ENCODE measurements at regions not wholly inside any gene's neighbourhood (a gene's known extent, or its start where the extent isn't known, plus 50 kb on each side); places are given as distances from the start of the nearest gene placed in this dataset.

DNA sequence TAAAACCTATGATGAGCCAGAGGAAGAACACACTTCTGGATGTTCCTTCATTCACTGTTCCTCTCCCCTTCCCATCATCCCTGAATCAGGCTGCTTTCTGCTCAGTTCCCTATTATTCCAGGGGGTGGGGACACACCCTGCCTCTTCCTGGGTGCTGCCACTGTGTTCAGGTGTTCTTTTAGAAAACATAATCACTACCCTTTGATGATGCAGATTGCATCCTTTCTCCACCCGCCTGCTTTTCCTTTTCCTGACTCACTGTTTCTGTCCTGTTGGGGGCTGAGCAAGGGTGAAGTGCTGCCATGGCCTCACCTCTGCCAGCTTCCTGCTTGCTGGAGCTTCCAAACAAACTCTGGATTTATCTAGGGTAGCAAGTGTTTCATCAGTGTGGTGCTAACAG, 331.9 kb upstream of the GRIA1 start:
- H4K20me1 ChIP-seq: no peaks in the 10 kb centered on the region
- no peak overlapping the region for H3K4me3 ChIP-seq
- no peaks in the 10 kb centered on the region for H3K9me3 ChIP-seq
- no peaks in the 10 kb centered on the region for H3K27me3 ChIP-seq
- H3K9ac ChIP-seq: no peak overlapping the region
- H3K4me2 ChIP-seq: no peak overlapping the region
- H3K27ac ChIP-seq: no peak overlapping the region
- TF ChIP-seq Cebpa-rat (IDR thresholded peaks at IDR 0.05): no peak
- H3K36me3 ChIP-seq: no peaks in the 10 kb centered on the region
- no peaks in the 10 kb centered on the region for H3K4me1 ChIP-seq

DNA sequence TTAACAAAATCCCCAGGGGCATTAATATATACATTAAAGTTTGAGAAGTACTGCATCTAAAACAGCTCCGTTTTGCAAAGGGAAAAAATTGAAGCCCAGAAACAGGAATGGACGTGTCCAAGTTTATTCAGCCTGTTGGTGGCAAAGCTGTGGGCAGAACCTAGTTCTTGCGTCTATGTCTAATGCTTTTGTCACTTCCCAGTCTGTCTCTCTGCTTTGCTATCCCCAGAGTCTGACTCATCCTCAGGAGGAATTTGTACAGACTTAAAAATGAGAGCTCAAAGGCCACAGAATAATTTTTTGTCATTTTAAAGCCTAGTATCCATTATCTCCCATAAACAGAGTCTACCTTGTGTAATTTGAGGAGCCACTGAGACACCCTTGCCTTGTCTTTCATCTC, 330.9 kb upstream of the GRIA1 start:
- Histone ChIP-seq H3K4me2 (no peak overlapping the region), H3K27ac (no peak overlapping the region), H3K9ac (no peak overlapping the region), H3K36me3 (no peaks in the 10 kb centered on the region), H3K4me3 (no peak overlapping the region), H4K20me1 (no peaks in the 10 kb centered on the region), H3K4me1 (no peaks in the 10 kb centered on the region), H3K9me3 (no peaks in the 10 kb centered on the region), H3K27me3 (no peaks in the 10 kb centered on the region)
- TF ChIP-seq Cebpa-rat (IDR thresholded peaks at IDR 0.05): no peak

DNA sequence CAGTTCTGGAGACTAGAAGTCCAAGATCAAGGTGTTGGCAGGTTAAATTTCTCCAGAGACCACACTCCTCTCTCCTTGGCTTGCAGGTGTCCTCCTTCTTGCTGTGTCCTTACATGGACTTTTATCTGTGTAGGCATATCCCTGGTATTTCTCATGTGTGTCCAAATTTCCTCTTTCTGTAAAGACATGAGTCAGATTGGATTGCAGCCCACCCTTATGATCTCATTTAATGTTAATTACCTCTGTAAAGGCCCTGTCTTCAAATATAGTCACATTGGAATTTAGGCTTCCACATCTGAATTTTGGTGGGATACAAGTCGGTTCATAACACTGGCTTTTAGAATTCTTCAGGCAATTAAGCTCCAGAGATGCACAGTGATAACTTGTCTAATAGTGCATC, 322.2 kb upstream of the GRIA1 start:
- no peaks in the 10 kb centered on the region for H3K27me3 ChIP-seq
- no peaks in the 10 kb centered on the region for H3K4me1 ChIP-seq
- no peak overlapping the region for H3K4me3 ChIP-seq
- TF ChIP-seq Cebpa-rat (IDR thresholded peaks at IDR 0.05): no peak
- no peak overlapping the region for H3K4me2 ChIP-seq
- H3K9ac ChIP-seq: no peak overlapping the region
- H4K20me1 ChIP-seq: no peaks in the 10 kb centered on the region
- H3K27ac ChIP-seq: no peak overlapping the region
- no peaks in the 10 kb centered on the region for H3K36me3 ChIP-seq
- no peaks in the 10 kb centered on the region for H3K9me3 ChIP-seq

DNA sequence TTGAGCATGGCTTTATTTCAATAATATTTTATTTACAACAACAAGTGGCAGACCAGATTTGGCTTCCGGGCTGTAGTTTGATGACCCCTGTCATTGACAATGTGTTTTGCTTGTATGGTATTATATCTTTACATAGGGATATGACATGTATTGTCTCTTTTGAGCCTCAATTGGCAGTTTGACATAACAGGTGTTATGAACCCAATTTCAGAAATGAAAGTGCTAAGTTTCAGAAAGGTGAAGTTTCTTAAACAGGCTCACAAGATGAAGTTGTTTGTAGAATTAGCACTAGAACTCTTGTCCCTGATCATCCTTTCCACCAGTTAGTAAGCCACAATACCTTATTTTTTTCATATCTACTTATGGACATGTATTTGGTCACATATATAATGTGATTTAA, 303.0 kb upstream of the GRIA1 start:
- H3K27ac ChIP-seq: no peak overlapping the region
- H3K27me3 ChIP-seq: no peaks in the 10 kb centered on the region
- H3K4me3 ChIP-seq: no peak overlapping the region
- H3K9me3 ChIP-seq: no peaks in the 10 kb centered on the region
- H4K20me1 ChIP-seq: no peaks in the 10 kb centered on the region
- no peak for TF ChIP-seq Cebpa-rat (IDR thresholded peaks at IDR 0.05)
- H3K4me2 ChIP-seq: no peak overlapping the region
- no peaks in the 10 kb centered on the region for H3K4me1 ChIP-seq
- H3K36me3 ChIP-seq: no peaks in the 10 kb centered on the region
- no peak overlapping the region for H3K9ac ChIP-seq

DNA sequence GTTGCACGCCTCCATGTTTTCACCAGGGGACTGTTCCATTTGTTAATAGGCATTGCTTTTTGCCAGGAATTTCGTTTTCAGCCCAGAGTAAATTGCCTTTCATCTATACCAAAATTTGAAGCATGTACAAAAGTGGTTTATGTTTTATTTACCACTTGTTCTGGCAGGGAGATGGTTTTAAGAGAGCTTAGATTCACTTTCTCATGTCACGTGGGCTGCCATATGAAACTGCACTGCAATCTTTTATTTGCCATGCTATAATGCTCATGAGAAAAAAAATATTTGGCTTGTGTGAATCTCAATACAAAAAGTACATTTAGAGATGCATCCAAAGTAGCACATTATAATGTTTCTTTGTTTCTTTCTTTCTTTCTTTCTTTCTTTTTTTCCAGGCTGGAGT, 284.1 kb upstream of the GRIA1 start:
- Histone ChIP-seq H3K9me3 (no peaks in the 10 kb centered on the region), H3K9ac (no peak overlapping the region), H3K4me1 (no peaks in the 10 kb centered on the region), H4K20me1 (no peaks in the 10 kb centered on the region), H3K36me3 (no peaks in the 10 kb centered on the region), H3K27me3 (no peaks in the 10 kb centered on the region), H3K4me3 (no peak overlapping the region), H3K27ac (no peak overlapping the region), H3K4me2 (no peak overlapping the region)
- TF ChIP-seq Cebpa-rat (IDR thresholded peaks at IDR 0.05): no peak

DNA sequence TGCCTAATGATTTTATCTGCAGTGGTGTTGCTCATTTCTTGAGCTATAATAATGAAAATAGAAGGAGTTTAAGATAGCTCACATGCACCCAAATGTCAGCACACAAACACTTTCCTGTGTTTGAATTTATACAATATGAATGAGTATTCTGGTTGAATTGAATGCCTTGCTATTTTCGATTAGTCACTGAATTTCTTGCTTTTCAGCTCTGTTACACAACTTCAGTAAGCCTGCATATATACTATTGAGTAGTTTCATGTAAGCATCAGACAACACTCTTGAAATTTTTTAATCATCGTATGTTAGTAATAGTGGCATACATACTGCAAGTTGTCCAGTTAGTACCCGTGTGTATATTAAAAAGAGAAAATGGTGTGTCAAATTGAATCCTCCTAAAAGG, 281.5 kb upstream of the GRIA1 start:
- H3K9me3 ChIP-seq: no peaks in the 10 kb centered on the region
- H3K9ac ChIP-seq: no peak overlapping the region
- no peaks in the 10 kb centered on the region for H3K4me1 ChIP-seq
- H4K20me1 ChIP-seq: no peaks in the 10 kb centered on the region
- H3K36me3 ChIP-seq: no peaks in the 10 kb centered on the region
- H3K4me2 ChIP-seq: no peak overlapping the region
- H3K4me3 ChIP-seq: no peak overlapping the region
- no peak for TF ChIP-seq Cebpa-rat (IDR thresholded peaks at IDR 0.05)
- H3K27ac ChIP-seq: no peak overlapping the region
- no peaks in the 10 kb centered on the region for H3K27me3 ChIP-seq

DNA sequence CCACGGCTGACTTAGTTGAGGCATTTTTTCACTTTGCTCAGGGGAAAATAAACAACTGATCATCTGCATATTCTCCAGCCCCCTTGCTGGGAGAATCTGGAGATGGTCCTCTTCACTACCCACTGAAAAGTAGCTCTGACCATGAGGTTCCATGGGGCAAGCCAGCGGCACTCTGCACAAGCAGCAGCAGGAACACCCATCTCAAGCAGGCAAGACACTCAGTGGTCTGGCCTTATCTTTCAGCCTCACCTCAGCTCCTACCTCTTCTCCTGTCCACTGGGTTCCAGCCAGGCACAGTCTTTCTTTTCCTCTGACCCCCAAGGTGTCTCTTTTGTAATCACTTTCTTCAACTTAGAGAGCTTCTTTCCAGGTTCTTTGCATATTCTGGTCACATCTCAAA, 280.8 kb upstream of the GRIA1 start:
- Histone ChIP-seq H3K4me2 (no peak overlapping the region), H3K4me1 (no peaks in the 10 kb centered on the region), H3K9ac (no peak overlapping the region), H3K27me3 (no peaks in the 10 kb centered on the region), H3K4me3 (no peak overlapping the region), H3K9me3 (no peaks in the 10 kb centered on the region), H3K27ac (no peak overlapping the region), H4K20me1 (no peaks in the 10 kb centered on the region), H3K36me3 (no peaks in the 10 kb centered on the region)
- no peak for TF ChIP-seq Cebpa-rat (IDR thresholded peaks at IDR 0.05)

DNA sequence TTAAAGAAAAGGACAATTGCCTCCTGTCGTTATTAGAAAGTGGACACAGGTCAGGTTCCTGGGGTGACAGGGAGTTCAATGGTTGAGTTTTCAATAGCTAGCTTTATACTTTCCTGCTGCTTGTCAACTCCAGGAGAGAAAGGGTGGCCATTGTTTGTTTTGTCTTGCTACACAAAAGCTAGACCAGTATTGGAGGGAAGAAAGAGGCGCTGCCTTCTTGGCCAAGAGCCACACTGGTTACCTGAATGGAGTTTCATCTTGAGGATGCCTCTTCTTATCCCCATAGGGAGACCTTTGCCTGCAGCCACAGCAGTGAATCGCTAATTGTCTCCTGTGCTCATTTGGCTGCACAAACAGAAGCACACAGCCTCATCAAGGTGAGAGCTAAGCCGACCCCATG, 279.4 kb upstream of the GRIA1 start:
- H3K9me3 ChIP-seq: no peaks in the 10 kb centered on the region
- H3K27ac ChIP-seq: no peak overlapping the region

DNA sequence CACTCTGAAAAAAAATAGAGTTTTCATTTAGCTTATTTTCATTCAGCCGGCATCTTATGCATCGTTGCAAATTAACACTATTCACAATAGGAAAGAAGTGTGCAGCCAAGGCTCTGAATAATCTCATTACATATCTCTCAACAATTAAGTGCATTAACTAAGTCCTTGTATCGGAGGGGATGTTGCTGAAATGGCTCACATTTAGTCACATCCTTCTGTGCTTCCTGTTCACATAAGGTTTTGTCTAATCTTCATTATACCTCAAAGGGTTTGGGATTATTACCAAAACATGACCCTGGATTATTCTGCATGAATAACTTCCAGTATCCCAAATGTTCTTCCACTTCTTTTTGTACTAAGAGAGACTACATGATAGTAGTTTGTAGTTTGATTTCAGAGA, 278.0 kb upstream of the GRIA1 start:
- no peak overlapping the region for H3K4me3 ChIP-seq
- H3K4me2 ChIP-seq: no peak overlapping the region
- no peak overlapping the region for H3K27ac ChIP-seq
- H3K9me3 ChIP-seq: no peaks in the 10 kb centered on the region
- no peaks in the 10 kb centered on the region for H3K36me3 ChIP-seq
- no peak for TF ChIP-seq Cebpa-rat (IDR thresholded peaks at IDR 0.05)
- no peaks in the 10 kb centered on the region for H3K4me1 ChIP-seq
- H4K20me1 ChIP-seq: no peaks in the 10 kb centered on the region
- H3K27me3 ChIP-seq: no peaks in the 10 kb centered on the region
- no peak overlapping the region for H3K9ac ChIP-seq

More for the DNA sequence above, 279.4 kb upstream of the GRIA1 start:
- Histone ChIP-seq H3K9ac (no peak overlapping the region), H3K36me3 (no peaks in the 10 kb centered on the region), H3K4me1 (no peaks in the 10 kb centered on the region), H4K20me1 (no peaks in the 10 kb centered on the region), H3K4me3 (no peak overlapping the region), H3K27me3 (no peaks in the 10 kb centered on the region), H3K4me2 (no peak overlapping the region)
- TF ChIP-seq Cebpa-rat (IDR thresholded peaks at IDR 0.05): no peak

DNA sequence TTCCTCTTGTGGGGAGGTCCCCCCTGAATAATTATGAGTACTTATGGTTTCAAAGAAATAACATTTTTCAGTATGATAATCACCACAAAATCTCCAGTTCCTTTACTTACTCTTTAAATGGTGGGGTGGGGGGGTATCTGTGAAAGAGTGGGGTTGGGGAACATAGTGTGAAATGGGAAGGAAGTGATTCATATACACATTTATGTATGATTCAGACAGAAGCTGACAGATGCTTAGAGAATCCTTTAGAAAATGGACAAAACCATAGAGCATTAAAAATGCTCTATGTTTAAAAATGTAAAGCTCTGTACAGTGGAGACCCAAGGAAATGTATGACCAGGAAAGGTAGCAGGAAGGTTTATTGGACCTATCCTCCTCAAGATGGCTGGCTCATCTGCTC, 267.5 kb upstream of the GRIA1 start:
- H4K20me1 ChIP-seq: no peaks in the 10 kb centered on the region
- H3K4me3 ChIP-seq: no peak overlapping the region
- no peaks in the 10 kb centered on the region for H3K36me3 ChIP-seq
- no peak for TF ChIP-seq Cebpa-rat (IDR thresholded peaks at IDR 0.05)
- no peak overlapping the region for H3K27ac ChIP-seq
- H3K4me1 ChIP-seq: no peaks in the 10 kb centered on the region
- no peaks in the 10 kb centered on the region for H3K27me3 ChIP-seq
- no peak overlapping the region for H3K9ac ChIP-seq
- no peak overlapping the region for H3K4me2 ChIP-seq
- no peaks in the 10 kb centered on the region for H3K9me3 ChIP-seq

DNA sequence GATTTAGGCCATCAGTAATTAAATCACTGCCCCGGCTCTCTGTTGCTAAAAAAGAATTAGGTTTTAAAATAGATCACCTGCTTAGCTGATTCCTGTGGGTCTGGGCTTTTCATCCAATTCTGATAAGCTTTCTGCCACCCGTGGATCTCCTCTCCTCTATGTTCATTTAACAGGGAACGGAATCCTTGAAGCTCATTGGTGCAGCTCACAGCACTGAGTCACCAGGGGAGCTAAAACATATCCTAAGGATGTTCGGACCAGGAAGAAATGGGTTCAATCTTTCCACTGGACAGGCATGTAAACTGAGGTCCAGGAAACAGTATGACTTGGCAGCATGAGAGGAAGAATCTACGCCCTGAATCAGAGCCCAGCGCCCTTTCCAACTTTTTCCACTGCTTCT, 267.1 kb upstream of the GRIA1 start:
- no peaks in the 10 kb centered on the region for H4K20me1 ChIP-seq
- H3K4me3 ChIP-seq: no peak overlapping the region
- H3K4me2 ChIP-seq: no peak overlapping the region
- H3K27ac ChIP-seq: no peak overlapping the region
- no peak overlapping the region for H3K9ac ChIP-seq
- no peaks in the 10 kb centered on the region for H3K4me1 ChIP-seq
- H3K27me3 ChIP-seq: no peaks in the 10 kb centered on the region
- H3K9me3 ChIP-seq: no peaks in the 10 kb centered on the region
- no peak for TF ChIP-seq Cebpa-rat (IDR thresholded peaks at IDR 0.05)
- no peaks in the 10 kb centered on the region for H3K36me3 ChIP-seq
